ENCODE measurements at regions not wholly inside any gene's neighbourhood (a gene's known extent, or its start where the extent isn't known, plus 50 kb on each side); places are given as distances from the start of the nearest gene placed in this dataset.

DNA sequence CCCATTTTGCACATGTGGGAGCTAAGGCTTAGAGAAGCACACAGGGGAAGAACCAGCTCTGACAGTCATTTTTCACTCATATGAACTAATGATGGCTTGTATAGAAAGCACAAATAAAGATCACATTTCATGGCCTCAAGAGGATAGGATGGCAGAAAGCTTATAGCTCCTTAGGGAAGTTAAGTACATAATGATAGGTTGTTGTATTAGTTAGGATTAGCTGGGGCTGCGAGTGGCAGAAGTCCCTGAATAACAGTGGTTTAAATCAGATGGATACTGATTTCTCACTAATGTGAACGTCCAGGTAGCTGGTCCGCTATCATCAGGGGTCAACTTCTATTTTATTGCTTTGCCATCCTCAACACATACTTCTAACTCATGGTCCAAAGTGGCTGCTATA is 284.0 kb downstream of the RPS6KC1 start:
- H3K4ac ChIP-seq (ENCODE audit: low read depth, low read length), result no peak overlapping the region
- DNase-seq (no peak), ATAC-seq (ENCODE audit: low read depth) (no peak)
- no peaks in the 10 kb centered on the region for H4K20me1 ChIP-seq (ENCODE audit: insufficient read depth, low read length)
- TF ChIP-seq POLR2A (IDR thresholded peaks at IDR 0.05; ENCODE audit: low read depth, low read length) (no peak), RFX5 (IDR thresholded peaks at IDR 0.05; ENCODE audit: low read depth, low read length) (no peak), MXI1 (IDR thresholded peaks at IDR 0.05; ENCODE audit: borderline replicate concordance, low read depth, low read length) (no peak), MAZ (IDR thresholded peaks at IDR 0.05; ENCODE audit: borderline replicate concordance, low read depth, low read length) (no peak), BHLHE40 (IDR thresholded peaks at IDR 0.05; ENCODE audit: low read depth, low read length) (no peak), FOS (IDR thresholded peaks at IDR 0.05; ENCODE audit: low read depth, low read length) (no peak), RCOR1 (IDR thresholded peaks at IDR 0.05; ENCODE audit: insufficient replicate concordance, low read length) (no peak), USF2 (IDR thresholded peaks at IDR 0.05; ENCODE audit: low read depth, low read length) (no peak), CTCF (conservative IDR thresholded peaks at IDR 0.05; ENCODE audit: low read depth, low read length) (no peak), NFE2L2 (IDR thresholded peaks at IDR 0.05; ENCODE audit: low read depth, low read length) (no peak), CHD1 (IDR thresholded peaks at IDR 0.05; ENCODE audit: low read depth, low read length) (no peak), RAD21 (IDR thresholded peaks at IDR 0.05; ENCODE audit: low read length) (no peak), SMC3 (IDR thresholded peaks at IDR 0.05; ENCODE audit: low read depth, low read length) (no peak), CEBPB (IDR thresholded peaks at IDR 0.05; ENCODE audit: low read depth, low read length) (no peak), MAFK (IDR thresholded peaks at IDR 0.05; ENCODE audit: low read depth, low read length) (no peak)
- TF ChIP-seq, protein P1, sequence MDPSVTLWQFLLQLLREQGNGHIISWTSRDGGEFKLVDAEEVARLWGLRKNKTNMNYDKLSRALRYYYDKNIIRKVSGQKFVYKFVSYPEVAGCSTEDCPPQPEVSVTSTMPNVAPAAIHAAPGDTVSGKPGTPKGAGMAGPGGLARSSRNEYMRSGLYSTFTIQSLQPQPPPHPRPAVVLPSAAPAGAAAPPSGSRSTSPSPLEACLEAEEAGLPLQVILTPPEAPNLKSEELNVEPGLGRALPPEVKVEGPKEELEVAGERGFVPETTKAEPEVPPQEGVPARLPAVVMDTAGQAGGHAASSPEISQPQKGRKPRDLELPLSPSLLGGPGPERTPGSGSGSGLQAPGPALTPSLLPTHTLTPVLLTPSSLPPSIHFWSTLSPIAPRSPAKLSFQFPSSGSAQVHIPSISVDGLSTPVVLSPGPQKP (IDR thresholded peaks at IDR 0.05; ENCODE audit: borderline replicate concordance, low read depth, low read length), result no peak
- H3K4me1 ChIP-seq (ENCODE audit: control insufficient read depth, insufficient read depth, low read length), result no peaks in the 10 kb centered on the region
- no peak overlapping the region for H2AFZ ChIP-seq (replicated peaks; ENCODE audit: low read length, poor library complexity)
- H2BK20ac ChIP-seq (ENCODE audit: low read depth, low read length), result no peak overlapping the region
- no peak overlapping the region for H3K9ac ChIP-seq (ENCODE audit: low read depth, low read length)
- BruUV-seq (replicated peaks), result no TSS peak
- no peak overlapping the region for H3K27ac ChIP-seq (ENCODE audit: insufficient read depth, low read length)
- no peak overlapping the region for H2BK15ac ChIP-seq (ENCODE audit: low read depth, low read length)
- in situ Hi-C loops (cut with MboI; ENCODE audit: low sequenced_read_pairs) (no loop called here), dilution Hi-C loops (cut with HindIII; ENCODE audit: low sequenced_read_pairs, unreplicated experiment) (no loop called here), intact Hi-C loops (cut with micrococcal nuclease) (no loop called here)
- H3K36me3 ChIP-seq (ENCODE audit: control insufficient read depth, insufficient read depth, low read length), result no peaks in the 10 kb centered on the region
- H3K9me3 ChIP-seq (ENCODE audit: control insufficient read depth, insufficient read depth, low read length), result no peaks in the 10 kb centered on the region
- no CpG with 5 or more reads among the region's 3 CpGs for WGBS, 2 experiments (ENCODE audit: extremely low coverage in 2 of 2, insufficient read length in 1 of 2)
- H3K18ac ChIP-seq (ENCODE audit: low read depth, low read length), result no peak overlapping the region
- H3K14ac ChIP-seq (replicated peaks; ENCODE audit: low read depth, low read length), result no peak overlapping the region
- no peaks in the 10 kb centered on the region; the same call in 1 of the 2 replicates for H3K27me3 ChIP-seq (ENCODE audit: control insufficient read depth, insufficient read depth, low read length)
- H2AK9ac ChIP-seq (replicated peaks; ENCODE audit: low read depth, low read length, poor library complexity), result no peak overlapping the region
- H3K23ac ChIP-seq (ENCODE audit: low read depth, low read length), result no peak overlapping the region
- ChIA-PET POLR2A (ENCODE audit: unreplicated experiment) (no interaction called here), CTCF (no interaction called here)
- H4K8ac ChIP-seq (ENCODE audit: low read depth in 2 of 2, low read length in 2 of 2), result no peak overlapping the region
- H3K56ac ChIP-seq (ENCODE audit: extremely low read depth, insufficient read depth, low read length), result no peak overlapping the region
- H4K91ac ChIP-seq (ENCODE audit: insufficient read depth, low read depth, low read length), result no peak overlapping the region
- no peak overlapping the region for H3K4me3 ChIP-seq (ENCODE audit: insufficient read depth, low read depth, low read length)
- no peak overlapping the region for H2AK5ac ChIP-seq (ENCODE audit: low read depth, low read length)
- H3K79me1 ChIP-seq (ENCODE audit: low read depth in 1 of 2, low read length in 2 of 2), result no peaks in the 10 kb centered on the region
- H2BK120ac ChIP-seq (ENCODE audit: low read depth, low read length), result no peak overlapping the region
- H3K9me1 ChIP-seq (ENCODE audit: insufficient read depth, low read length), result no peaks in the 10 kb centered on the region
- H3K4me2 ChIP-seq (ENCODE audit: low read depth, low read length), result no peak overlapping the region
- no peak overlapping the region for H2BK5ac ChIP-seq (ENCODE audit: low read depth, low read length, poor library complexity, severe bottlenecking)
- no peak overlapping the region for H4K5ac ChIP-seq (ENCODE audit: low read depth, low read length)

Measured in IMR-90 (cell line).